ENCODE measurements at regions not wholly inside any gene's neighbourhood (a gene's known extent, or its start where the extent isn't known, plus 50 kb on each side); places are given as distances from the start of the nearest gene placed in this dataset.

DNA sequence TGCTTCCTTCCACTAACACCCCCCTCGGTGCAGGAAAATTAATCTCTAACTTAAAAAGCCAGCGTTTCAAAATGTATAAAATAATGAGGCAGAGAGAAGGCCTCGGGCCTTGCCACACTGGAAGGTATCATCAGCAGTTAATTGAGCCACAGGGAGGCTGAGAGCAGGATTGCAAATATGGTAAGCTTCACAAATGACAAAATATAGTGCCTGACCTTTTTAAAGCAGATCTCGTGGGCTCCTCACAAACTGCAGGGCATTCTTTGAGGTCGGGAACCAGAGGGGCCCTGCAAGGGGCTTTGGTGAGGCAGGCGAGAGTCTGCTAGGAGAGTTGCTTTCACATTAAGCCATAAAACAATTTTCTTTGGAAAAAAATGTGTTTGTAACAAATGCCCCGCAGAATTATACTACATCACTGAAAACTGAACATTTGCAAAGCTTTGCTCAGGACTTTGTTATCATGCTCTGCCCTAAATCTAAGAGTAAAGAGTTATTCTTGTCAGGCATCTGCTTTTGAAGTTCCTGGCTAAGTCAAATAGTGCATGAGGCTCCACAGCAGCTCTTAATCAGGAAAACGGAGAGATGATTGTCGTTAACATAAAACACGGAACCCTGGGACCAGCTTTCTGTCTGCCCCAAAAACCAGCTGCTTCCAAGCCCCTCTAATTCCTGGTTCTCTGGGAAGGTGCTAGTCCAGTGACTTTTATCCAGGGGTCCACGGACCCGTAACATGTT lies 61.4 kb upstream of the SYT13 start:
- TF ChIP-seq, protein P1, sequence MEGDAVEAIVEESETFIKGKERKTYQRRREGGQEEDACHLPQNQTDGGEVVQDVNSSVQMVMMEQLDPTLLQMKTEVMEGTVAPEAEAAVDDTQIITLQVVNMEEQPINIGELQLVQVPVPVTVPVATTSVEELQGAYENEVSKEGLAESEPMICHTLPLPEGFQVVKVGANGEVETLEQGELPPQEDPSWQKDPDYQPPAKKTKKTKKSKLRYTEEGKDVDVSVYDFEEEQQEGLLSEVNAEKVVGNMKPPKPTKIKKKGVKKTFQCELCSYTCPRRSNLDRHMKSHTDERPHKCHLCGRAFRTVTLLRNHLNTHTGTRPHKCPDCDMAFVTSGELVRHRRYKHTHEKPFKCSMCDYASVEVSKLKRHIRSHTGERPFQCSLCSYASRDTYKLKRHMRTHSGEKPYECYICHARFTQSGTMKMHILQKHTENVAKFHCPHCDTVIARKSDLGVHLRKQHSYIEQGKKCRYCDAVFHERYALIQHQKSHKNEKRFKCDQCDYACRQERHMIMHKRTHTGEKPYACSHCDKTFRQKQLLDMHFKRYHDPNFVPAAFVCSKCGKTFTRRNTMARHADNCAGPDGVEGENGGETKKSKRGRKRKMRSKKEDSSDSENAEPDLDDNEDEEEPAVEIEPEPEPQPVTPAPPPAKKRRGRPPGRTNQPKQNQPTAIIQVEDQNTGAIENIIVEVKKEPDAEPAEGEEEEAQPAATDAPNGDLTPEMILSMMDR (IDR thresholded peaks at IDR 0.05), result no peak
- no peak for TF ChIP-seq EZH2phosphoT487 (IDR thresholded peaks at IDR 0.05)

Measured in neural progenitor cell (in vitro differentiated cells).